SK-N-SH treated with all-trans-retinoic acid at 6 μM for 48 hours (cell line): ENCODE measurements at regions not wholly inside any gene's neighbourhood (a gene's known extent, or its start where the extent isn't known, plus 50 kb on each side); places are given as distances from the start of the nearest gene placed in this dataset.

Experiments used
- ATAC-seq: fragments of 200-7000 bp; cut with Tn5 transposase; 3 replicates; pipeline ENCODE4 v1.9.1; 2020; ENCODE audit warnings: mild to moderate bottlenecking, moderate library complexity
- ARNTL ChIP-seq: fragments of 450-650 bp; formaldehyde crosslinking; IDR thresholded peaks from 2 replicates; pipeline ENCODE4 v1.5.0; 2020; ENCODE audit warnings: low read depth, mild to moderate bottlenecking, moderate library complexity, borderline replicate concordance
- BACH2 ChIP-seq: fragments of 250-450 bp; sonication (Bioruptor Pico); IDR thresholded peaks from 2 replicates; pipeline ENCODE4 v1.9.0; 2021; ENCODE audit warnings: mild to moderate bottlenecking, borderline replicate concordance
- CREB5 ChIP-seq: fragments of 250-450 bp; sonication (Bioruptor Pico); IDR thresholded peaks from 2 replicates; pipeline ENCODE4 v1.5.1; 2020; ENCODE audit warnings: low read depth, mild to moderate bottlenecking, moderate library complexity
- CSDC2 ChIP-seq: fragments of 250-450 bp; sonication (Bioruptor Pico); IDR thresholded peaks from 2 replicates; pipeline ENCODE4 v1.5.0; 2020; ENCODE audit warnings: mild to moderate bottlenecking, moderate library complexity
- ESRRG ChIP-seq: fragments of 250-450 bp; sonication (Bioruptor Pico); IDR thresholded peaks from 2 replicates; pipeline ENCODE4 v1.6.1; 2021; ENCODE audit warnings: mild to moderate bottlenecking
- GLIS3 ChIP-seq: fragments of 250-450 bp; sonication (Bioruptor Pico); IDR thresholded peaks from 2 replicates; pipeline ENCODE4 v1.5.0; 2020; ENCODE audit warnings: mild to moderate bottlenecking, moderate library complexity
- ISL1 ChIP-seq: fragments of 250-450 bp; sonication (Bioruptor Pico); IDR thresholded peaks from 2 replicates; pipeline ENCODE4 v2.1.2; 2022; ENCODE audit warnings: mild to moderate bottlenecking, moderate library complexity
- OSR1 ChIP-seq: fragments of 250-450 bp; sonication (Bioruptor Pico); IDR thresholded peaks from 2 replicates; pipeline ENCODE4 v1.8.0; 2022; ENCODE audit warnings: moderate library complexity, mild to moderate bottlenecking, inconsistent platforms
- PATZ1 ChIP-seq: fragments of 250-450 bp; sonication (Bioruptor Pico); IDR thresholded peaks from 2 replicates; pipeline ENCODE4 v1.8.0; 2020; ENCODE audit warnings: mild to moderate bottlenecking, moderate library complexity, borderline replicate concordance
- POU6F1 ChIP-seq: fragments of 250-450 bp; sonication (Bioruptor Pico); IDR thresholded peaks from 2 replicates; pipeline ENCODE4 v1.8.0; 2021; ENCODE audit warnings: low read depth, mild to moderate bottlenecking, moderate library complexity, borderline replicate concordance
- PPARA ChIP-seq: fragments of 250-450 bp; sonication (Bioruptor Pico); IDR thresholded peaks from 2 replicates; pipeline ENCODE4 v1.5.0; 2020; ENCODE audit warnings: mild to moderate bottlenecking, borderline replicate concordance
- RARB ChIP-seq: fragments of 250-450 bp; sonication (Bioruptor Pico); IDR thresholded peaks from 2 replicates; pipeline ENCODE4 v1.8.0; 2021; ENCODE audit warnings: mild to moderate bottlenecking, moderate library complexity
- SNAI2 ChIP-seq: fragments of 250-450 bp; sonication (Bioruptor Pico); IDR thresholded peaks from 2 replicates; pipeline ENCODE4 v1.5.0; 2020; ENCODE audit warnings: mild to moderate bottlenecking, moderate library complexity
- TCF4 ChIP-seq: fragments of 250-450 bp; sonication (Bioruptor Pico); IDR thresholded peaks from 2 replicates; pipeline ENCODE4 v1.8.0; 2021; ENCODE audit warnings: mild to moderate bottlenecking, moderate library complexity, borderline replicate concordance
- TOX ChIP-seq: fragments of 250-450 bp; sonication (Bioruptor Pico); IDR thresholded peaks from 2 replicates; pipeline ENCODE4 v1.8.0; 2021; ENCODE audit warnings: mild to moderate bottlenecking, moderate library complexity, borderline replicate concordance
- TSHZ2 ChIP-seq: fragments of 250-450 bp; sonication (Bioruptor Pico); IDR thresholded peaks from 2 replicates; pipeline ENCODE4 v1.5.0; 2020; ENCODE audit warnings: mild to moderate bottlenecking, moderate library complexity
- ZC3H10 ChIP-seq: fragments of 250-450 bp; sonication (Bioruptor Pico); IDR thresholded peaks from 2 replicates; pipeline ENCODE4 v1.5.1; 2021; ENCODE audit warnings: mild to moderate bottlenecking, moderate library complexity
- ZFP3 ChIP-seq: fragments of 250-450 bp; sonication (Bioruptor Pico); IDR thresholded peaks from 2 replicates; pipeline ENCODE4 v1.5.0; 2020; ENCODE audit warnings: mild to moderate bottlenecking, moderate library complexity
- ZFP30 ChIP-seq: fragments of 450-650 bp; formaldehyde crosslinking; IDR thresholded peaks from 2 replicates; pipeline ENCODE4 v1.5.0; 2022; ENCODE audit warnings: mild to moderate bottlenecking, moderate library complexity
- ZNF565 ChIP-seq: fragments of 450-650 bp; formaldehyde crosslinking; conservative IDR thresholded peaks from 2 replicates; pipeline ENCODE4 v1.5.0; 2020; ENCODE audit warnings: low read depth, mild to moderate bottlenecking, moderate library complexity
- ZNF8 ChIP-seq: fragments of 450-650 bp; formaldehyde crosslinking; IDR thresholded peaks from 2 replicates; pipeline ENCODE4 v1.5.0; 2020; ENCODE audit warnings: mild to moderate bottlenecking, moderate library complexity

GRCh38 chr18:4870177-4870773, 326.8 kb downstream of the AKAIN1 start:
- ATAC-seq = no peak
- TF ChIP-seq PPARA (CRISPR knock-in tag) = no peak
- no peak for TF ChIP-seq ESRRG
- no peak for TF ChIP-seq ISL1
- TF ChIP-seq ZFP30 = no peak
- TF ChIP-seq CSDC2 (CRISPR knock-in tag) = no peak
- TF ChIP-seq ARNTL = no peak
- TF ChIP-seq ZNF565 = no peak
- no peak for TF ChIP-seq TSHZ2 (CRISPR knock-in tag)
- TF ChIP-seq OSR1 (CRISPR knock-in tag) = no peak
- no peak for TF ChIP-seq RARB (CRISPR knock-in tag)
- TF ChIP-seq TCF4 = no peak
- no peak for TF ChIP-seq ZC3H10
- TF ChIP-seq ZFP3 = no peak
- TF ChIP-seq POU6F1 (CRISPR knock-in tag) = no peak
- TF ChIP-seq, all 23 proteins: peak for 0

- ATAC-seq = no peak
- no peak for TF ChIP-seq ARNTL
- TF ChIP-seq BACH2 (CRISPR knock-in tag) = no peak
- TF ChIP-seq ZFP3 = no peak
- no peak for TF ChIP-seq GLIS3 (CRISPR knock-in tag)
- no peak for TF ChIP-seq CREB5
- TF ChIP-seq ISL1 = no peak
- TF ChIP-seq ZC3H10 = no peak
- TF ChIP-seq ZNF565 = no peak
- TF ChIP-seq TSHZ2 (CRISPR knock-in tag) = no peak
- TF ChIP-seq RARB (CRISPR knock-in tag) = no peak
- no peak for TF ChIP-seq ESRRG
These were observed 327.9 kb downstream of the AKAIN1 start for GRCh38 chr18:4869155-4869554.

- TF ChIP-seq POU6F1 (CRISPR knock-in tag) (no peak), RARB (CRISPR knock-in tag) (no peak), TCF4 (no peak), ZC3H10 (no peak), GLIS3 (CRISPR knock-in tag) (no peak), TOX (CRISPR knock-in tag) (no peak), BACH2 (CRISPR knock-in tag) (no peak), OSR1 (CRISPR knock-in tag) (no peak), PPARA (CRISPR knock-in tag) (no peak), PATZ1 (CRISPR knock-in tag) (no peak), ZNF8 (CRISPR knock-in tag) (no peak), CSDC2 (CRISPR knock-in tag) (no peak), SNAI2 (CRISPR knock-in tag) (no peak), ZNF565 (no peak)
- TF ChIP-seq, all 23 proteins: peak for 0
- no peak for ATAC-seq
These were observed 338.5 kb downstream of the AKAIN1 start for GRCh38 chr18:4858379-4859127.
